ENCODE measurements at regions not wholly inside any gene's neighbourhood (a gene's known extent, or its start where the extent isn't known, plus 50 kb on each side); places are given as distances from the start of the nearest gene placed in this dataset.

GRCh38 chr18:11283479-11284161, 134.3 kb upstream of the PIEZO2 start:
- in situ Hi-C loops (cut with HindIII; ENCODE audit: low sequenced_read_pairs): no loop called here

GRCh38 chr18:11279461-11279860, 130.1 kb upstream of the PIEZO2 start:
- in situ Hi-C loops (cut with HindIII; ENCODE audit: low sequenced_read_pairs): no loop called here

- in situ Hi-C loops (cut with HindIII; ENCODE audit: low sequenced_read_pairs): no loop called here
These were observed 127.3 kb upstream of the PIEZO2 start for GRCh38 chr18:11276678-11277077.

GRCh38 chr18:11274144-11274794, 124.9 kb upstream of the PIEZO2 start:
- in situ Hi-C loops (cut with HindIII; ENCODE audit: low sequenced_read_pairs): no loop called here

GRCh38 chr18:11272516-11272915, 123.1 kb upstream of the PIEZO2 start:
- in situ Hi-C loops (cut with HindIII; ENCODE audit: low sequenced_read_pairs): no loop called here

- in situ Hi-C loops (cut with HindIII; ENCODE audit: low sequenced_read_pairs): no loop called here
These were observed 122.6 kb upstream of the PIEZO2 start for GRCh38 chr18:11271954-11272353.

GRCh38 chr18:11269257-11269656, 119.9 kb upstream of the PIEZO2 start:
- in situ Hi-C loops (cut with HindIII; ENCODE audit: low sequenced_read_pairs): no loop called here

DNA sequence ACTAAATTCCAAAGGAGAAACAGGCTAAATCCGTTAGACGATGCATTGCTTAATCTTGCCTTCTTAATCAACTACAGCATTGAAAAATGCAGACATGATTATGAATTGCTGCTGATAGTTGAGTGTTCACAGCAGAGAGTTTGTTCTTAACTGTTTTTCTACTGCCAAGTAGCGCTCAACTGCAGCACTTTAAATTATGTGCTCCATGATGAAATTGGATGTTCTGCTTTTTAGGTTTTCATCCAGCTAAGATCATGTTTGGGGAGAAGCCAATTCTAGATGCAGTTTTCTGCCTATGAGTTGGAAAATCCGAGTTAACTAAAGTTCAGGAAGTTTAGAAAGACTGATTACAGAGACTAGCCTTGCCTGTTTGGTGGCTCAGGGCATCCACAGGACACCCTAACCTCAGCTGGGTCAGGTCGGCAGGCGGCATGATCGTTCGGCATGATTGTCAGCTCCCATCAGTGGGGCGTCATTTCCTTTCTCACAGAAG, 119.4 kb upstream of the PIEZO2 start:
- in situ Hi-C loops (cut with HindIII; ENCODE audit: low sequenced_read_pairs): no loop called here

GRCh38 chr18:11268153-11268552, 118.8 kb upstream of the PIEZO2 start:
- in situ Hi-C loops (cut with HindIII; ENCODE audit: low sequenced_read_pairs): no loop called here

DNA sequence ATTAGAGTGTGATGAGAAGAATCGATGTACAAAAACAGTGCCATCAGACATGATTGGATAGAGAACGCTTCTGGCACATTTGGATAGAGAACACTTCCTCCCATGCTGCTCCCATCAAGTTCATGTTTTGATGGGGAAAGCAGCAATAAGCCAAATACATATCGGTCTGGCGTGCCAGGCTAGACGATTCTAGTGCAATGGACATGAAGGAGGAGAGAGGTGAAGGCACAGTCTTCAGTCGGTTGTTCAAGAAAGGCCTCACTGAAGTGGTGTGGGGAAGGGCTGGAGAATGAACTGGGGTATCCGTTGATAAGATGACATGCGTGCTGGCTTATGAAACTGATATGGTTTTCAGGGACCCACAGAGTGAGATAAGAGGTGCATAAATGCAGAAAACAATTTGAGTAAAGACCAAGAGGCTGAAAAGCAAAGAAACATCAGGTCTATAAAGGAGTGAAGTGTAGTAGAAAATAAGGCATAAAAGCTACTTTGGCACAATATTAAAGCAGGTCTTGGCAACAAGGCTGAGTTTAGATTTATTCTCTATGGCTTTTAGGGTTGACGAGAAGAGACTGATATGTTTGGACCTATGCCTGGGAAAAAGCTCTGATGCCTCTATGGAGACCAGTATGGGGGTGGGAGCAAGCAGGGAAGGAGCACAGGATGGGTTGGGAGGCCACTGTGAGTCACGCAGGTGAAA, 117.6 kb upstream of the PIEZO2 start:
- in situ Hi-C loops (cut with HindIII; ENCODE audit: low sequenced_read_pairs): no loop called here

GRCh38 chr18:11261486-11261885, 112.1 kb upstream of the PIEZO2 start:
- in situ Hi-C loops (cut with HindIII; ENCODE audit: low sequenced_read_pairs): no loop called here

- in situ Hi-C loops (cut with HindIII; ENCODE audit: low sequenced_read_pairs): no loop called here
These were observed 111.6 kb upstream of the PIEZO2 start for GRCh38 chr18:11260961-11261461.

DNA sequence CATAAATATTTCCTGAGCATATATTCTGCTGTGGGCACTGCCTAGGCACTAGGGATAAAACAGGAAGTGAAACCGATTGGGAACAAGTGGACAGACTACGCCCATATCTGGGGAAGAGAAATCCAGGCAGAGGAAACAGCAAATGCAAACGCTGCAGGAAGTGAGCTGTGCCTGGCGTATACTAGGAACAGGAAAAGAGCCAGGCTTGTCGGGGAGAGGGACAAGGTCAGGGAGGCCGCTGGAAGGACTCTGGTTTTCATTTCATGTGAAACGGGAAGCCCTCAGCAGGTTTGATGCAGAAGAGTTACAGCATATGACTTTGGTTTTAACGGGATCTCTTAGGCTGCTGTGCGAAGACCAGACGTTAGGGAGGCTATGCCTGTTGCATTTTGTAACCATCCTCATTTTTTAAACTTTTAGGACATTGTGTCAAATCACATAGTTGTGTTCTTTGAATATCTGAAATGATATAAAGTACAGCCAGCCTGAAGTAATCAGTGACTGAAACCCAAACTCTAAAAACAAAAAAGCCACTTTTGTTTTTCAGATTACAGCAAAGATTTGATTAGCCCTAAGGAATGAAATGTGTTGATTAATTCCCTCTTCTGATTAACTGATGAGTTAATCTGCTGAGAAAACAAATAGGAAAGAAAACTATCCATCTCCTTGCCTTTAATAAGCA, 110.2 kb upstream of the PIEZO2 start:
- in situ Hi-C loops (cut with HindIII; ENCODE audit: low sequenced_read_pairs): no loop called here

GRCh38 chr18:11258039-11258610, 108.8 kb upstream of the PIEZO2 start:
- in situ Hi-C loops (cut with HindIII; ENCODE audit: low sequenced_read_pairs): no loop called here

DNA sequence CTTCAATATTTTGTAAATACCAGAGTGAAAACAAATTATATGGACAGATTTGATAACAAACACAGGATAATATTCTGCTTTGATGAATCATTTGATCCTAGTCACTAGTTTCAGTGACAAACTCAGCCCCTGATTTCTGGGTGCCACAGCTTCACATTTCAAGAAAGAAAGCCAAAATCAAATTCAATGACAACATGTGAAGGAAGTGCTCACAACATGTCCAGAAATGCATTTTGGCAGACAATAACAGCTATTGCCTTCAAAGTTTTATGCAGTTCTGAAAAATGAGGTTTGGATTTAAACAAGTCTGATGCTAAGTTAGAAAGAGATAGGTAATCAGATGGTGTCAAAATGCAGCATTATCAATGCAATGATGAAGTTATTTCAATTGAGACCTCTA, 106.9 kb upstream of the PIEZO2 start:
- in situ Hi-C loops (cut with HindIII; ENCODE audit: low sequenced_read_pairs): no loop called here

DNA sequence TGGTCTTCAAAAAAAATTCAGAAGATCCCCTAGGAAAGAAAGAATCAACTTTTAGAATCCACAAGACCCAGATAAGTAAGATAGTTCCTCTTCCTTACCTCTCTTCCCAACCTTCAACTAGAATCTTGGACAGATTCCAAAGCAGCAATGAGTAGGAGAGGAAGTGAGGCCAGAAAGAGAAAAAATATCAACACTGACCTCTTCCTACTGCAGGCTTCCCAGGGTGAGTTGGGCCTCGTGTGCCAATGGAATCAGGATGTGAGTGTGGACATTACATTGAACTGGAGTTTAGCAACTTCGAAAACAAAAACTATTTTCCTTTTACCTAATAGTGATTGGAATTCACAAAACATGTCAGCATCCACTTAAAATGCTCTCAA, 102.5 kb upstream of the PIEZO2 start:
- in situ Hi-C loops (cut with HindIII; ENCODE audit: low sequenced_read_pairs): no loop called here

- in situ Hi-C loops (cut with HindIII; ENCODE audit: low sequenced_read_pairs): no loop called here
These were observed 102.0 kb upstream of the PIEZO2 start for GRCh38 chr18:11251229-11251890.

- in situ Hi-C loops (cut with HindIII; ENCODE audit: low sequenced_read_pairs): no loop called here
These were observed 100.0 kb upstream of the PIEZO2 start for GRCh38 chr18:11249391-11249790.

- in situ Hi-C loops (cut with HindIII; ENCODE audit: low sequenced_read_pairs): no loop called here
These were observed 98.1 kb upstream of the PIEZO2 start for GRCh38 chr18:11247381-11247970.

Data from DLD1 (cell line).